H1 (cell line): ENCODE measurements at regions not wholly inside any gene's neighbourhood (a gene's known extent, or its start where the extent isn't known, plus 50 kb on each side); places are given as distances from the start of the nearest gene placed in this dataset.

ENCODE experiments used
- CTCF ChIA-PET: fragments of 300-600 bp; sonication (Branson Sonifier 250); formaldehyde crosslinking; loops from one replicate; lab custom pipeline; 2021; ENCODE audit not compliant: partially characterized antibody; lab: Charles Lee
- POLR2A ChIA-PET: fragments of 300-600 bp; sonication (Branson Sonifier 250); formaldehyde crosslinking; loops from one replicate; lab custom pipeline; 2021; ENCODE audit warnings: inconsistent platforms; ENCODE audit not compliant: partially characterized antibody; lab: Charles Lee
- DNase-seq, 2 experiments: peaks; one replicate each; pipeline versions ENCODE4 v3.0.0 to v3.0.0-alpha.2; 2010 to 2022; ENCODE audit warnings: low spot score in 2 of 2, low read depth in 1 of 2, mixed read lengths in 1 of 2
- FAIRE-seq: peaks from 2 replicates; lab custom pipeline; 2011; peaks lifted over from hg19 to GRCh38; lab: Jason Lieb, UNC
- H2AFZ ChIP-seq: 2 replicates; pipeline ENCODE4 v1.8.1; 2012; ENCODE audit warnings: low read length, inconsistent platforms
- H2AK5ac ChIP-seq: 2 replicates; pipeline ENCODE4 v1.6.1; 2013; ENCODE audit warnings: low read depth, low read length
- H2BK120ac ChIP-seq: replicated peaks from 2 replicates; pipeline ENCODE3; 2013; ENCODE audit warnings: low read depth, low read length, inconsistent platforms
- H2BK12ac ChIP-seq: 2 replicates; pipeline ENCODE4 v1.6.1; 2013; ENCODE audit warnings: low read depth, low read length
- H2BK15ac ChIP-seq: 2 replicates; pipeline ENCODE4 v1.6.1; 2013; ENCODE audit warnings: low read length
- H2BK20ac ChIP-seq: 2 replicates; pipeline ENCODE4 v1.6.1; 2013; ENCODE audit warnings: low read length
- H2BK5ac ChIP-seq: 2 replicates; pipeline ENCODE4 v1.6.1; 2013; ENCODE audit warnings: low read depth, low read length
- H3K14ac ChIP-seq: 2 replicates; pipeline ENCODE4 v1.6.1; 2013; ENCODE audit warnings: inconsistent platforms; ENCODE audit not compliant: insufficient read length
- H3K18ac ChIP-seq: 2 replicates; pipeline ENCODE4 v1.6.1; 2013; ENCODE audit warnings: low read length; ENCODE audit errors: extremely low read depth
- H3K23ac ChIP-seq: 2 replicates; pipeline ENCODE4 v1.6.1; 2013; ENCODE audit warnings: inconsistent platforms; ENCODE audit not compliant: insufficient read length
- H3K23me2 ChIP-seq: 2 replicates; pipeline ENCODE4 v1.6.1; 2013; ENCODE audit warnings: low read depth, low read length
- H3K27ac ChIP-seq: 2 replicates; pipeline ENCODE4 v1.6.1; 2011; ENCODE audit warnings: low read depth, low read length, inconsistent platforms
- H3K27me3 ChIP-seq, 4 experiments: replicated peaks in 1 of 4; 1 replicate in 1 of 4; 2 replicates in 3 of 4; pipeline versions ENCODE4 v1.6.1 to v1.8.1; 2011 to 2013; ENCODE audit warnings: low read length in 3 of 4, mild to moderate bottlenecking in 3 of 4, inconsistent platforms in 2 of 4, mixed read lengths in 2 of 4, moderate library complexity in 1 of 4; ENCODE audit not compliant: control insufficient read depth in 3 of 4, insufficient read depth in 3 of 4; ENCODE audit errors: extremely low read depth in 1 of 4
- H3K36me3 ChIP-seq, 4 experiments: 2 replicates each; pipeline versions ENCODE4 v1.6.1 to v1.8.1; 2011 to 2013; ENCODE audit warnings: mild to moderate bottlenecking in 4 of 4, low read length in 3 of 4, moderate library complexity in 2 of 4, control low read depth in 1 of 4, inconsistent platforms in 1 of 4; ENCODE audit not compliant: insufficient read depth in 4 of 4, control insufficient read depth in 2 of 4
- H3K4ac ChIP-seq: replicated peaks from 2 replicates; pipeline ENCODE3; 2013; ENCODE audit warnings: low read length, low read depth, mixed read lengths, inconsistent platforms; ENCODE audit not compliant: insufficient read length
- H3K4me1 ChIP-seq, 4 experiments: replicated peaks in 1 of 4; 1 replicate in 1 of 4; 2 replicates in 3 of 4; pipeline versions ENCODE4 v1.6.1 to v1.8.1; 2011 to 2013; ENCODE audit warnings: low read length in 3 of 4, inconsistent platforms in 2 of 4, mixed read lengths in 1 of 4; ENCODE audit not compliant: insufficient read depth in 4 of 4, control insufficient read depth in 3 of 4
- H3K4me2 ChIP-seq, 2 experiments: 2 replicates each; pipeline versions ENCODE4 v1.6.1 to v1.8.1; 2011 to 2013; ENCODE audit warnings: low read depth in 2 of 2, low read length in 2 of 2, control low read depth in 1 of 2, inconsistent platforms in 1 of 2, mild to moderate bottlenecking in 1 of 2; ENCODE audit not compliant: insufficient read depth in 1 of 2
- H3K4me3 ChIP-seq, 4 experiments: fragments of 200-600, 300-600 bp in 1 of 4; sonication (generic), shearing (Covaris generic), sonication (Bioruptor Twin) in 1 of 4; 2 replicates each; pipeline versions ENCODE4 v1.5.1 to v1.8.1; 2011 to 2016; ENCODE audit warnings: low read length in 4 of 4, low read depth in 3 of 4, control low read depth in 2 of 4, inconsistent platforms in 2 of 4, mild to moderate bottlenecking in 2 of 4, mixed read lengths in 1 of 4, moderate library complexity in 1 of 4; ENCODE audit not compliant: insufficient read depth in 2 of 4; ENCODE audit errors: extremely low read depth in 1 of 4
- H3K56ac ChIP-seq: replicated peaks from 2 replicates; pipeline ENCODE3; 2013; ENCODE audit warnings: low read depth, mild to moderate bottlenecking, mixed read lengths, low read length, inconsistent platforms; ENCODE audit not compliant: insufficient read length
- H3K79me1 ChIP-seq: 2 replicates; pipeline ENCODE4 v1.6.1; 2013; ENCODE audit warnings: low read depth, low read length, control low read depth
- H3K79me2 ChIP-seq, 2 experiments: 2 replicates each; pipeline versions ENCODE4 v1.6.1 to v1.8.1; 2012 to 2013; ENCODE audit warnings: low read length in 2 of 2, mild to moderate bottlenecking in 2 of 2, inconsistent platforms in 1 of 2; ENCODE audit not compliant: insufficient read depth in 2 of 2, control insufficient read depth in 1 of 2
- H3K9ac ChIP-seq, 4 experiments: replicated peaks in 1 of 4; 1 replicate in 1 of 4; 2 replicates in 3 of 4; pipeline versions ENCODE4 v1.6.1 to v1.8.1; 2011 to 2013; ENCODE audit warnings: low read depth in 3 of 4, low read length in 3 of 4, control low read depth in 2 of 4, mild to moderate bottlenecking in 2 of 4, moderate library complexity in 2 of 4, inconsistent platforms in 1 of 4; ENCODE audit errors: extremely low read depth in 1 of 4
- H3K9me3 ChIP-seq, 2 experiments: 2 replicates each; pipeline versions ENCODE4 v1.6.1 to v1.8.1; 2012 to 2013; ENCODE audit warnings: mild to moderate bottlenecking in 2 of 2, moderate library complexity in 2 of 2, control low read depth in 1 of 2, inconsistent platforms in 1 of 2, low read depth in 1 of 2, low read length in 1 of 2, mixed read lengths in 1 of 2; ENCODE audit not compliant: insufficient read depth in 2 of 2
- H4K20me1 ChIP-seq, 2 experiments: replicated peaks in 1 of 2; 2 replicates each; pipeline versions ENCODE3 to v1.8.1; 2011 to 2013; ENCODE audit warnings: inconsistent platforms in 2 of 2, low read length in 2 of 2, mild to moderate bottlenecking in 1 of 2; ENCODE audit not compliant: insufficient read depth in 2 of 2, control insufficient read depth in 1 of 2
- H4K5ac ChIP-seq: 2 replicates; pipeline ENCODE4 v1.6.1; 2013; ENCODE audit warnings: low read length, low read depth, mixed read lengths, inconsistent platforms; ENCODE audit not compliant: insufficient read length
- H4K8ac ChIP-seq: 2 replicates; pipeline ENCODE4 v1.8.0; 2013; ENCODE audit warnings: mild to moderate bottlenecking, moderate library complexity, low read length, inconsistent platforms; ENCODE audit not compliant: insufficient read depth; ENCODE audit errors: extremely low read depth
- H4K91ac ChIP-seq: replicated peaks from 2 replicates; pipeline ENCODE3; 2013; ENCODE audit warnings: low read length, mixed read lengths, inconsistent platforms; ENCODE audit not compliant: insufficient read length
- CBX5 ChIP-seq: fragments of 300-800, 300-1000 bp; sonication (generic); IDR thresholded peaks from 2 replicates; pipeline ENCODE4 v1.7.1; 2016; ENCODE audit warnings: antibody characterized with exemption, low read length, low read depth
- MAX ChIP-seq: IDR thresholded peaks from 2 replicates; pipeline ENCODE4 v1.6.1; 2012; ENCODE audit warnings: inconsistent platforms
- SRF ChIP-seq: IDR thresholded peaks from 2 replicates; pipeline ENCODE4 v1.6.1; 2011; ENCODE audit warnings: mild to moderate bottlenecking, low read depth, low read length, moderate library complexity
- TCF12 ChIP-seq: IDR thresholded peaks from 2 replicates; pipeline ENCODE4 v1.6.1; 2011; ENCODE audit warnings: low read depth, mild to moderate bottlenecking, low read length
- YY1 ChIP-seq: IDR thresholded peaks from 2 replicates; pipeline ENCODE4 v1.6.1; 2011; ENCODE audit warnings: low read depth, mild to moderate bottlenecking, low read length
- WGBS, 2 experiments: shearing (Covaris generic) in 1 of 2; methylation state at CpG; one replicate each; pipeline versions ENCODE4 v1.1.6 to v1.1.7; 2013 to 2015; ENCODE audit warnings: low lambda C conversion rate in 2 of 2, mixed read lengths in 2 of 2, inconsistent platforms in 1 of 2, low coverage in 1 of 2, missing lambda C conversion rate in 1 of 2; ENCODE audit not compliant: insufficient replicate concordance in 2 of 2, insufficient coverage in 1 of 2, insufficient read length in 1 of 2; ENCODE audit errors: extremely low coverage in 1 of 2, missing lambda C conversion rate in 1 of 2; 5-methylcytosine and 5-hydroxymethylcytosine counted together

DNA sequence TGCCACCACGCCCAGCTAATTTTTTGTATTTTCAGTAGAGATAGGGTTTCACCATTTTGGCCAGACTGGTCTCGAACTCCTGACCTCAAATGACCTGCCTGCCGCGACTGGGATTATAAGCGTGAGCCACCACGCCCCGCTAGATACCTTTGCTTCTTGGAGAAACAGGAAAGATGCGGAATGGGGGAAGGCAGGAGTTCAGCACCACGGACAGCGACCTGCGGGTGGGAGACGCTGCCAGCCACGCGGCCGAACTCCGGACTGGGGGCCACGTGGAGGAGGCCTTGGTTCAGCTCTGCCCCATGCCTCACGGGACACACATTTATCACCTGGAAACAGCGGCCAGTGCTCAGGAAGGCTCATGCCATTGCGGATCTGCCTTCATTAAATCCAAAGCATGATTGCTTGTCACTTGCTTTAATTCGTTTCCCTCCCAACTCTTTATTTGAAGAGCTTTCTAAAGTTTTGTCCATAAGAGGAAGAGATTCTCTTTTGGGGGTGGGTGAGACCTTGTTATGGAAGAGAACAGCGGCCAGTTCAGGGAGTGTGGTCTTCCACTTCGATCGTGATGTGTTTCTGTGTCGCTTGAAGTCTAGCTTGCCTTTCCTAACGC lies 219.9 kb downstream of the ENGASE start:
- Histone ChIP-seq H3K27me3 (peaks cover 0 to 11% (median 1%) of the 10 kb centered on the region in 4 experiments; a peak in 4 of 7 replicates), H3K23me2 (no peaks in the 10 kb centered on the region; the same call in 1 of the 2 replicates), H2BK120ac (no peak overlapping the region), H3K9ac (no peak overlapping the region), H4K20me1 (no peaks in the 10 kb centered on the region), H3K27ac (no peak overlapping the region), H2BK15ac (no peak overlapping the region), H2BK5ac (no peak overlapping the region), H2AK5ac (no peak overlapping the region), H3K23ac (no peak overlapping the region), H3K56ac (no peak overlapping the region), H3K9me3 (no peaks in the 10 kb centered on the region), H3K4me2 (no peak overlapping the region), H3K4ac (no peak overlapping the region), H3K4me1 (no peaks in the 10 kb centered on the region), H2AFZ (no peak overlapping the region), H2BK20ac (0 out of 2 replicates have a peak overlapping the region, but pooled peaks have one; percentile 72), H4K91ac (no peak overlapping the region), H3K18ac (no peak overlapping the region), H3K4me3 (no peak overlapping the region), H3K14ac (no peak overlapping the region), H3K79me2 (no peaks in the 10 kb centered on the region), H2BK12ac (no peak overlapping the region), H3K79me1 (no peaks in the 10 kb centered on the region), H4K8ac (no peak overlapping the region), H3K36me3 (no peaks in the 10 kb centered on the region), H4K5ac (no peak overlapping the region)
- FAIRE-seq (no peak), DNase-seq (peak; percentile 62 to 95)
- WGBS, 2 experiments = 43% methylated on average over 26 of the region's 26 CpGs; no CpG with 5 or more reads in 1 of the 2 experiments
- POLR2A ChIA-PET = interaction anchor here (1.2 kb wide), 1 partner anchor 103 kb away, joined by 3 read pairs; no protein-coding TSS in a partner anchor
- CTCF ChIA-PET = interaction anchor here (1.2 to 2.0 kb wide), 5 partner anchors 9 to 212 kb away, joined by 3 to 7 read pairs (median 4); no protein-coding TSS in a partner anchor
- TF ChIP-seq SRF = no peak
- no peak for TF ChIP-seq YY1
- TF ChIP-seq CBX5 = no peak
- TF ChIP-seq MAX = peak; percentile 100
- no peak for TF ChIP-seq TCF12
